ENCODE measurements at regions not wholly inside any gene's neighbourhood (a gene's known extent, or its start where the extent isn't known, plus 50 kb on each side); places are given as distances from the start of the nearest gene placed in this dataset.
"Not testable (repeated sequence)": the region's sequence is repeated elsewhere in the genome, so short reads cannot be mapped to it uniquely, and the experiment has no call there.

- not testable (repeated sequence) for TF ChIP-seq EZH2phosphoT487 (IDR thresholded peaks at IDR 0.05; ENCODE audit: borderline replicate concordance); CTCF (conservative IDR thresholded peaks at IDR 0.05; ENCODE audit: low read length)
Measured at GRCh38 chr11:3531280-3531679, 110.5 kb downstream of the ART5 start.

Data from Loucy (cell line).